ENCODE measurements at regions not wholly inside any gene's neighbourhood (a gene's known extent, or its start where the extent isn't known, plus 50 kb on each side); places are given as distances from the start of the nearest gene placed in this dataset.

GRCh38 chr16:54847609-54848008 lies 83.1 kb upstream of the IRX5 start:
- H3K79me2 ChIP-seq (ENCODE audit: insufficient read depth, low read depth) = no peaks in the 10 kb centered on the region
- H2AFZ ChIP-seq (ENCODE audit: low read depth) = no peak overlapping the region
- peaks cover 10% of the 10 kb centered on the region for H3K4me1 ChIP-seq (ENCODE audit: low read depth, poor library complexity, severe bottlenecking)
- no peaks in the 10 kb centered on the region for H4K20me1 ChIP-seq (ENCODE audit: insufficient read depth)
- no peak overlapping the region for H3K4me3 ChIP-seq (IDR thresholded peaks at IDR 0.05; ENCODE audit: insufficient read depth, low read depth, low read length)
- H3K36me3 ChIP-seq (ENCODE audit: insufficient read depth) = no peaks in the 10 kb centered on the region
- no peaks in the 10 kb centered on the region for H3K27me3 ChIP-seq (ENCODE audit: insufficient read depth, low read depth)
- H3K4me2 ChIP-seq = no peak overlapping the region
- no peak for TF ChIP-seq CTCF (conservative IDR thresholded peaks at IDR 0.05; ENCODE audit: low read depth, low read length)
- H3K9ac ChIP-seq = no peak overlapping the region
- H3K27ac ChIP-seq = no peak overlapping the region

- Histone ChIP-seq H3K27ac (no peak overlapping the region), H4K20me1 (ENCODE audit: insufficient read depth) (no peaks in the 10 kb centered on the region), H3K79me2 (ENCODE audit: insufficient read depth, low read depth) (no peaks in the 10 kb centered on the region), H3K4me3 (IDR thresholded peaks at IDR 0.05; ENCODE audit: insufficient read depth, low read depth, low read length) (no peak overlapping the region), H3K9ac (no peak overlapping the region), H3K4me1 (ENCODE audit: low read depth, poor library complexity, severe bottlenecking) (peaks cover 10% of the 10 kb centered on the region), H2AFZ (ENCODE audit: low read depth) (no peak overlapping the region), H3K27me3 (ENCODE audit: insufficient read depth, low read depth) (no peaks in the 10 kb centered on the region), H3K36me3 (ENCODE audit: insufficient read depth) (no peaks in the 10 kb centered on the region), H3K4me2 (no peak overlapping the region)
- no peak for TF ChIP-seq CTCF (conservative IDR thresholded peaks at IDR 0.05; ENCODE audit: low read depth, low read length)
Measured at GRCh38 chr16:54847207-54847606, 83.5 kb upstream of the IRX5 start.

- Histone ChIP-seq H3K27me3 (ENCODE audit: insufficient read depth, low read depth) (no peaks in the 10 kb centered on the region), H3K79me2 (ENCODE audit: insufficient read depth, low read depth) (no peaks in the 10 kb centered on the region), H3K4me2 (no peak overlapping the region), H3K4me3 (IDR thresholded peaks at IDR 0.05; ENCODE audit: insufficient read depth, low read depth, low read length) (no peak overlapping the region), H3K36me3 (ENCODE audit: insufficient read depth) (no peaks in the 10 kb centered on the region), H2AFZ (ENCODE audit: low read depth) (no peak overlapping the region), H3K4me1 (ENCODE audit: low read depth, poor library complexity, severe bottlenecking) (peaks cover 10% of the 10 kb centered on the region), H3K27ac (no peak overlapping the region), H3K9ac (no peak overlapping the region), H4K20me1 (ENCODE audit: insufficient read depth) (no peaks in the 10 kb centered on the region)
- TF ChIP-seq CTCF (conservative IDR thresholded peaks at IDR 0.05; ENCODE audit: low read depth, low read length) = no peak
Measured at GRCh38 chr16:54846766-54847165, 83.9 kb upstream of the IRX5 start.

- no peak overlapping the region for H3K4me3 ChIP-seq (IDR thresholded peaks at IDR 0.05; ENCODE audit: insufficient read depth, low read depth, low read length)
- H3K27ac ChIP-seq = no peak overlapping the region
- no peak for TF ChIP-seq CTCF (conservative IDR thresholded peaks at IDR 0.05; ENCODE audit: low read depth, low read length)
- no peaks in the 10 kb centered on the region for H3K27me3 ChIP-seq (ENCODE audit: insufficient read depth, low read depth)
- no peaks in the 10 kb centered on the region for H4K20me1 ChIP-seq (ENCODE audit: insufficient read depth)
- H3K9ac ChIP-seq = no peak overlapping the region
- H3K4me2 ChIP-seq = peak overlapping the region; percentile 1; the same call in 1 of the 2 replicates
- H2AFZ ChIP-seq (ENCODE audit: low read depth) = 0 out of 2 replicates have a peak overlapping the region, but pooled peaks have one; percentile 21
- H3K36me3 ChIP-seq (ENCODE audit: insufficient read depth) = no peaks in the 10 kb centered on the region
- H3K79me2 ChIP-seq (ENCODE audit: insufficient read depth, low read depth) = no peaks in the 10 kb centered on the region
- peaks cover 10% of the 10 kb centered on the region for H3K4me1 ChIP-seq (ENCODE audit: low read depth, poor library complexity, severe bottlenecking)
Measured at GRCh38 chr16:54843424-54843750, 87.3 kb upstream of the IRX5 start.
